HG02981 (cell line): ENCODE measurements at regions not wholly inside any gene's neighbourhood (a gene's known extent, or its start where the extent isn't known, plus 50 kb on each side); places are given as distances from the start of the nearest gene placed in this dataset.
"Not testable (repeated sequence)": the region's sequence is repeated elsewhere in the genome, so short reads cannot be mapped to it uniquely, and the experiment has no call there.

Source experiments
- ATAC-seq: cut with Tn5 transposase; IDR thresholded peaks from one replicate; pipeline ENCODE4 v1.9.1; 2021; ENCODE audit warnings: mild to moderate bottlenecking, moderate library complexity; ENCODE audit not compliant: unreplicated experiment

DNA sequence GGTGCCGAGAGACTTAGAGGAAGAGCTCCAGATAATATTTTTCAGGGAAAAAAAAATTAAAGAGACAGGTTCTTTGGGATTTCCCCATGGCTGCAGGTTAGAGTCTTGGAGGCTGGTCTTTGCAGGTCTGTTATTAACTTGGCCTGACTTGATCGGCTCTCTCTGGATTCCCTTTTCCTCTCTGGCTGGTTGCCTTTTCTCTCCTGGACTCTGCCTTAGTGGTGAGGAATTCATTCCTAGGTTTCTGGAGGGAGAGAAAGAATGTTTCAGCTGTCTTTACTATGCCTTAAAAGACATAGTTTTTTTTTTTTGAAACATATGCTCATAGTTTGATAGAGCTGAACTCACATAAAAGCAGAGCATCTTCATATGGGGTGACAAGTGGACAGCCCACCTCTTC is 336.3 kb downstream of the BMP4 start:
- no peak for ATAC-seq

DNA sequence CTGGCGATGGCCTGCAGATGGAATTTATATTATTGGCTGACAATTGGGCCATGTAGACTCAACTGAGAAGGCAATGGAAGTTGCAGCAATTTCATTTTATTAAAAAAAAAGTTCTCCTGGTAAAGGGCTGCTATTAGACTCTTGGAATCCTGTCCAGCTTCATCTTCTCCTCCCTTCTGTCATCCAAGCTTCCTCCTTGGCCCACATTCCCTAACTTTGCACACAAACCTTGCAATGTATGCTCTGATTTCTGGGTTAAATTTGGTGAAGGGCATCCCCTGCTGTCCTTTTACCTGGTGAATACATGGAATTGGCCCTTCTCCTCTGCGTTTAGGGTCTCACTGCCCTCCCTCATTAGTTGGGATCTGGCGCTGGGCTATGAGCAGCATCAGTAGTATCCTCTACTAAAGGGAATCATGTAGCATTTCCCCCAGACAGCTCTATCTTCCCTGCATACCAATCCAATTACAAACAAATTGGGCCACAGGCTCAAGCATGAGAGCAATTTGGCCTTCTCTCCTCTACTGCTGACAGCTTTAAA is 336.9 kb downstream of the BMP4 start:
- no peak for ATAC-seq

DNA sequence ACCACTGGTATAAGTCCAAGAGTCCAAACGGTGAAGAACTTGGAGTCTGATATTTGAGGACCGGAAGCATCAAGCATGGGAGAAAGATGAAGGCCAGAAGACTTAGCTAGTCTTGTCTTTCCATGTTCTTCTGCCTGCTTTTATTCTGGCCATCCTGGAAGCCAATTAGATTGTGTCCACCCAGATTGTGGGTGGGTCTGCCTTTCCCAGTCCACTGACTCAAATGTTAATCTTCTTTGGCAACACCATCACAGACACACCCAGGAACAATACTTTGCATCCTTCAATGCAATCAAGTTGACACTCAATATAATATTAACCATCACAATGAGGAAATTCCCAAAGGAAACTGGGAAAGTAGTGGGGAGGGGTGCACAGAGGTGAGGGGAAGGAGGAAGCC is 340.1 kb downstream of the BMP4 start:
- not testable (repeated sequence) for ATAC-seq

DNA sequence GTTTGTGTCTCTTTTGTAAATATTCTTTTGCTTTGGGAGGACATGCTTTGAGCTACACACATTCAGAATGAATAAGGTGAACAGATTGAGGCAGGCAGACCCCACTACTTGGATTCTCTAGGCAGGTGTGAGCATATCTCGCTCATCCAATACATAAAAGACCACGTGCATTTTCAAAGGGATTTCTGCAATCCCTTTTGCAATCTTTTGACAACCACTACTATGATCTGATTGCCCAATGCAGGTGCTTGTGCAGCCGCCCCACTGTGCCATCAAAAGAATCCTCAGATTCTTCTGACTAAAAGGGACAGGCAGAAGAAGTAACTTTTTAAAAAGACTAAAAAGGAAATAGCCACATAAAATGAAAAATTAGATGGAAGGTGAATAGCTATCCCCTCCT is 341.4 kb downstream of the BMP4 start:
- no peak for ATAC-seq

DNA sequence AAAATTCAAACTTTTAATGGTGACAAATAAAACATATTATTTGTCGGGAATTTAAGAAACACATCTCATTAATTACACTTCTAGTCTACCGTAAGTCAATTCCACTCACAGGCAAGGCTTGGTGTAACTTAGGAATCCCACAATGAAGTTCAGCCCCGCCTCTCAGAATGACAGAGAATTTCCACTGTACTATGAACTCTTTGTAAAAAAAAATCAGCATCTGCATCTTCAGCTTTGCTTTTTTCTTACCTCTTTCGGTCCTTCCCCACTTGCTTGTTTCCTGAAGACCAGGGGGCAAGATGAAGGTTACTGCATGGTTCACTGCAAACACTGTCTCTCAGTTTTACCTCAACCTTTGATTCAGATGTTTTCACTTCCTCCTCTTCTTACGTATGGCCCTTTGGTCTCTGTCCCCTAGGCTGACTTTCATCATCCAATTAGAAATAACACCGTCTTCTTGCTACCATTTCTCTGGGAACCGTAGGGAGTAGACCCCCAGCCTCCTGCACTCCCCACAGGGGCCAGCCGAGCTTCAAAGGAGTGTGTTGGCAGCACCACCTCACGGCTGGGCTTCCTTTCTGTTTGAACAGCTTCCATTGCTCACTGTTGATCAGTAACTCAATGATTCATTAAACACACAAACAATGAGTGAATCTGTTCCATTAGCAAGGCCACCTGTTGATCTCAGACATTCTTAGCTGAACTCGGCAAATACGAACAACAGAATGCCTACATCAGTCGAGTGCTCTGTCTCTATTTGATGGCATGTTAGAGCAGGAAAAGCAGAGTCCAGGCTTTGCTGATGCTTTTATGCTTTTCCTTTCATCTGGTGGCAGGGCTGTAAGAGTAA is 343.0 kb downstream of the BMP4 start:
- peak; percentile 93 for ATAC-seq

DNA sequence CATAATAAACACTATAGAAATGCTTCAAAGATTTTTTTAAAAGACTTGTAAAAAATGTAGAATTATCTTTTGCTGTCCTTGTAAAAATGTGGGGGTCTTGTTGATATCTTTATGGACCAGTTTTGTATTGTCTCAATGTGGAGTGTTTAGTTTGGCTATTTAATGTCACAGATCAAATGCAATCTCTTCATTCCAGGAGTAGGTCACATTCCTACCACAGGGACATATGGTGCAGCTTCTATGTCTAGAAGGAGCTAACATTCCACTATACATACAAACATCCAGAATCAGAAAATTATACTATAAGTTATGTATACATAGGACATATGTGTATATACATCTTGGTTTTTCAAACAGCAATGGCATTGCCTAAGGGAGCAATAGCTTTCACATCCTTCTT is 345.7 kb downstream of the BMP4 start:
- ATAC-seq: no peak

DNA sequence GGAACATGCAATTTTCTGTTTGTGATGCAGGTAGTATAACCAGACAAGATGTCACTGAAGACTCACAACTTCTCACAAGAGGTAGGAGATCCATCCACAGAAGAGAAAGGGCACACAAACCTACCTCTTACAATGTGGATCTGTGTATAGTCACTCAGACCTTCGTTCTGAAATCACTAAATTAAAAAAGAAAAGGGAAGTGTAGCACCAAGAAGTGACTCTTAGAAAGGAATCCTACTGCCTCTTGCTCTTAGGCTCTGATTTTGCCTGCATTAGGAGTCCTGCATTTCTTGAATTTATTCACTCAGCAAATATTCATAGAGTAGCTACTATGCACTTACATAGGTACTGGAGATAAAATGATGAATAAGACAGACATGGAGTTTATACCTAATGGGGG is 347.6 kb downstream of the BMP4 start:
- no peak for ATAC-seq

DNA sequence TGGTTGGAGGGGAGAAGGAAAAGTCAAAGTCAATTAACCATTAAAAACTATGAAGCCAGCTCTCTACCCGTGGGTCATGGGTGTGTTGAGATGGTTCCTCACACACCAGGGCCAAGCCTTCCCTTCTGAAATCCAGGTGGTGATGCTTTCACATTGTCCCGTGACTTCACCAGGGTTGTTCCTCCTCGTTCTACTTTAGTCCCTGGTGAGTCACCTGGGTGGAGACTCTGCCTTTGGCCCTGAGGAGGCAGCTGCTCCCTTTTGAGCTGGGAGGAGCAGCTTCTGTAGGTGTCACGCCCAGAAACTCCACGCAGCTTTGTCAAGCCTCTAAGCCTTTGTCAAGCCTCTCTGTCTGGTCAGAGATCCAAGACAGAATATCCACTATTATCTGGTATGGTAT is 348.3 kb downstream of the BMP4 start:
- ATAC-seq: no peak

DNA sequence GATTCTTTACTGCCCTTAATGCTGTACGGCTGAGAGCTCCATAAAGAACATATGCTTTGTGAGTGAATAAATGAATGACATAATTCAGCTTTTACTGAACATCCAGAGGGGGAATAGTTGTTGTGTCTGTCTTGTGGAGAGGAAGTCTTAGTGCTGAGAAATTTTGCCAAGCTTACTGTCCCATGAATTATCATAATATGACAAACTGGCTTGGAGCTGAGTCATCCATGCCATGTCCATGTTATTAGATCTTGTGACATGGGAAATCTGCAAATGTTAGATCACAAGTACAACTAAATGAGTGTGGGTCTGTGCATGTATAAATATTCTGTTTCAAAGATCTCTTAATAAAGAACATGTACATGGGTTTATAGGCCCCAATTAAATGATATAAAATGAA is 350.4 kb downstream of the BMP4 start:
- ATAC-seq: no peak

DNA sequence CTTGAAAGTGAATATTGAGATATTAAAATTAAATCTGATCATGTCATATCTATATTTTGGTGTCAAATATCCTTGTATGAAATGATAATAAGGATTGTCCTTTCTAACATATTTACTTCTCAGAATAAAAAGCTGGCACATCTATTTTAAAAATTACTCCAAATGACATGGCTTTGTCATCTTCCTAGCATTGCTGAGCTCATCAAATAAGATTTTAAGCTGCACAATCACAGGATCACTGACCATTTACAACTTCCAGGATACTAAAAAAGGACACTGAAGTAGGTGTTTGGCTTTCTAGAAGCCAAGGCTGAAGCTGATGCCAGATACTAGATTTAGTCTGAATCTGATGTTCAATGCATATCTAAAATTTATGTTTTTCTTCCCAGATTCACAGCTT is 351.1 kb downstream of the BMP4 start:
- no peak for ATAC-seq

DNA sequence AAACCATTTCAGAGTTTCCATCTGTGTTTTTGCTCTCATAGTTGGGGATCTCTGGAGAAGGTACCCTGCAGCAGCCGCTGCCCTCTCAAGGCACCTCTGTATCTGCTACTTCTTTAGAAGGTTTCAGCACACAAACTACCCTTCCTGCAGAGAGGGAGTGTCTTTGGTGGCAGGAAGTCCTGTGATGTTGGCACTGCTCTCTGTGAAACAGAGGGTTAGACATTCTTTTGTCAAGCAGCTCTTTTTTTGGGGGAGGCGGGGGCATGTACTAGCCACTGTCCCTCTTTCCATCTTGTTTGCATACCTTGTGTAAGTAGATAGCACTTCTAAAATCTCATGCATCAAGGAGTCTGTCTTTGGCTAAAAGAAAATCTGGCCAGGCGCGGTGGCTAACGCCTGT is 352.6 kb downstream of the BMP4 start:
- ATAC-seq: no peak

DNA sequence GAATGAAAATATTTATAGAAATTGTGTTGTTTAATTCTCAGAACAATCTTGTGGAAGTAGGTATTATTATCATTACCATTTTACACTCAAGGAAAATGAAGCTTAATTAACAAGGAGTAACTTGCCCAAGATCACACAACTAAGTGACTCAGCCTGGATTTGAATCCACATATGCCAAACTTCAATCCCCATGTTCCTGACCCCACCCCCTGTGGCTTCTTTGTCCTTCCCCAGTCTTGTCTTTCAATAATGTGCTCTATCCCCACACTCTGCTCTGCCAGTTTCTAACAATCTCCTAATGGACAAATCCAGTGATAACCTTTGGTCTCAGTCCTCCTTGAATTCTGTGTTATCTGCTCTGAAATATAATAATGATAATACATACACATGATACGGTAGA is 355.2 kb downstream of the BMP4 start:
- no peak for ATAC-seq

DNA sequence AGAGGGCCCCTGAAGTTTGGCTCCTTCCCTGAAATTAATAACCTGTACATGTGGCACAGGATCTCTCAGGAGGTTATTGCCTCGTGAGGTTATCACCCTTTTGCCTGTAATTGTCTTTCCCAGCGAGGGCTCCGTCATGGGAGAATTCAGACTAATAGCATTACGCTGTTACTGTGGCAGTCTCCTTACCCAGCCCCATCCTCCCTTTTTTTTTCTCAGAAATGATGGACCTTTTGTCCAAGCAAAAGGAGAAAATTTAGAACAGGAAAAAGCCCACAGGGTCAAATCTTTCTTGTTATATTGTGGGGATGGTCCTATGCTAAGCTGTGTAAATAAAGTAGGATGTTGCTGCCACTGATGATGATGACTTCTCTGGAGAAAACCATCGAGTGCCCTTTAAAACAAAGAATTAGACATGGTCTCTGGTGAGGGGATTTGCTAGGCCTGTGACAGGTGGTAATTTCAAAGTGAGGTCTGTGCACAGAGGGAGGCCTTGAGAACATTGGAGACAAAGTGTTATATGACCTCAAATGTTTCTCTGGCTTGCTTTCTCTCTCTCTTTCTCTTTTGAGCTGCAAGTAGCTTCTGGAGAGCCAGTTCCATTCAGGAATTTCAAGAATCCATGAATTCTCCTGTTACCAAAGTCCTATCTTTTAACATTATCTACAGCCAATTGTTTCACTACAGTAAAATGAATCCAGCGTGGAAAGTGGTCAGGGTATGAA is 357.2 kb downstream of the BMP4 start:
- no peak for ATAC-seq

DNA sequence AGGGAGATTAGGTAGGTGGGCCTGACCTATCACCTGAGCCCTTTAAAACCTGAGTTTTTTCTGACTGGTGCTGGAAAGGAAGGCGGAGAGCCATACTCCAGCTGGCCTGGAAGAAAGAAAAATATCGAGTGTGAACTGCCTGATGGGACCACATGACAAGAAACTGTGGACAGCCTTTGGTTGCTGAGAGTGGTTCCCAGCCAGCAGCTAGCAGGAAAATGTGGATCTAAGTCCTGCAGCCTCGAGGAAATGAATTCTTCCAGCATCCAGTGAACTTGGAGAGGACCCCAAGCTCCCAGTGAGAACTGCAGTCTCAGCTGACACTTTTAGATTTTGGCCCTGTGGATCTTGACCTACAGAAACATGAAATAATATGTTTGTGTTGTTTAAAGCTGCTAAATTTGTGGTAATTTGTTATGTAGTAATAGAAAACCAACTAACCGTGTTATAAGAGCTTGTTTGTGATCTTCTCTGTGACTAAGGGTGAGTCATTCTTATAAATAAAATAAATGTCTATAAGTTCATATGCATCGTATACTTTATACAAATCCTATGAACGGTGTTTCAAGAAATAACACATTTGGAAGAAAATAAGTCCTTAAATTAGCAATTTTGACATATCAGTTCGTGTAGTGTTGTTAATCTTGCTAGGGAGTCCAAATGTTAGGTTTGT is 359.6 kb downstream of the BMP4 start:
- ATAC-seq: no peak

DNA sequence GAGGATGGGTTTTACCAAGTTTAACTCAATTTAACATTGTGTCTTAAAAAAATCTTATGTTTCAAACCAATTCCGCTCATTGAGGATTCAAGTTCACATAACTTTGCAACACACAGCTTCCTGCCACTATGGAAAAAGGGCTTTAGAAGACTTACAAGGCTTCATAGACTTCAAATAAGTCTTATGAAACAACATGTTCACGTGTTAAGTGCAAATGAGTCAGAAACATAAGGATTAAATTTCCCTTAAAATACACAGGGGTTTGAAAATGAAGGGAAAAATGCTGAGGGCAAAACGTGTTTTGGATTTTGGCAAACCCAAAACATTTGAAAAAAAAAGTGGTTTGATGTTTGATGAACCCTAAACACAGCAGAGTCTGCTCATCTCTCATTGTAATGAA is 364.8 kb downstream of the BMP4 start:
- ATAC-seq: no peak

DNA sequence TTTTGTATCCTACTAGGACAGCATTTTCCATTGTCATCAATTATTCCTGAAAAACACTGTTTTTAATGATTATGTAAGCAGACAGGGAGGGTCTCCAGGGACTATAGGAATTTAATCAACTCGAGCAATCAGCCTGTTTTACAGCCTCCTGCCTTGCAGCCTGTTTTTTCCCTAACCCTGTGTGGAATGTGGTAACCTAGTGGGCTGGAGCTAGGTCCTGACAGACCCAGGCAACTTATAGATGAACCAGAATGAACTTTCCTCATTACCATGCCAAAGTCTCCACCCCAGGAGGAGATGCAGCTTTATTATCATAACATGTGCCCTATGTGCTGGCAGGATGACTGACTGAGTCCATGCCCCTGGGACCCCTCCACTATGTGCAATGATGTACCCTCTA is 375.1 kb downstream of the BMP4 start:
- ATAC-seq: no peak

DNA sequence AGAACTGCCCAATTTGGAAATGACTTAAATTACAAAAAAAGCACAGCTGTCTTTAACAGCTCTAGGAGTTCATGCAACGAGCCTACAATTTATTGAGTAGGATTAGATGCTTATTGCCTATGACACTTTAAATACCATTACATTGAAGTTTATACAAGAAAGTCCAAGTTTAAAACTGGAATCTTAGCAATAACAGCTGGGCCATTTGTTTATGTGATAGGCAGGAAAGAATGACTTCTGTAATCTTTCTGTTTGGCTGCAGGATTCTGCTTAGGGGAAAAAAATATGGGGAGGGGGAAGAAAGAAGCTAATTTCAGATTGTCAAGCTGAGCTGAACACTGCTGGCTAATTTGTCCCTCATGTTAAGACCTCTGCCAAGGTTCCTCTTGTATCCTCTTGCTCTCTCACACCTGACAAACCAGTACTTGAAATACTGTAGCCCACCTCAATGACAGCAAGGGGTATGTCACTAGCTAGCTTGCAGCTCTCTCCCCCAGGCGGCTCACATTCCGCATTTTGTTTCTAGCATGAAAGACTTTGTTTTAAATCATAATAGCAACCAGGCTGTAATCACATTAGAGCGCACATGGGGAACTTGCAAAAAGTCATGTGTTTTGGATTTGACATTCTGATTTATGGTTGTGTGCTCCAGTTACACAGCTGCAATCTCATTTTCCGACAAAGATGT is 384.8 kb downstream of the BMP4 start:
- ATAC-seq: no peak

DNA sequence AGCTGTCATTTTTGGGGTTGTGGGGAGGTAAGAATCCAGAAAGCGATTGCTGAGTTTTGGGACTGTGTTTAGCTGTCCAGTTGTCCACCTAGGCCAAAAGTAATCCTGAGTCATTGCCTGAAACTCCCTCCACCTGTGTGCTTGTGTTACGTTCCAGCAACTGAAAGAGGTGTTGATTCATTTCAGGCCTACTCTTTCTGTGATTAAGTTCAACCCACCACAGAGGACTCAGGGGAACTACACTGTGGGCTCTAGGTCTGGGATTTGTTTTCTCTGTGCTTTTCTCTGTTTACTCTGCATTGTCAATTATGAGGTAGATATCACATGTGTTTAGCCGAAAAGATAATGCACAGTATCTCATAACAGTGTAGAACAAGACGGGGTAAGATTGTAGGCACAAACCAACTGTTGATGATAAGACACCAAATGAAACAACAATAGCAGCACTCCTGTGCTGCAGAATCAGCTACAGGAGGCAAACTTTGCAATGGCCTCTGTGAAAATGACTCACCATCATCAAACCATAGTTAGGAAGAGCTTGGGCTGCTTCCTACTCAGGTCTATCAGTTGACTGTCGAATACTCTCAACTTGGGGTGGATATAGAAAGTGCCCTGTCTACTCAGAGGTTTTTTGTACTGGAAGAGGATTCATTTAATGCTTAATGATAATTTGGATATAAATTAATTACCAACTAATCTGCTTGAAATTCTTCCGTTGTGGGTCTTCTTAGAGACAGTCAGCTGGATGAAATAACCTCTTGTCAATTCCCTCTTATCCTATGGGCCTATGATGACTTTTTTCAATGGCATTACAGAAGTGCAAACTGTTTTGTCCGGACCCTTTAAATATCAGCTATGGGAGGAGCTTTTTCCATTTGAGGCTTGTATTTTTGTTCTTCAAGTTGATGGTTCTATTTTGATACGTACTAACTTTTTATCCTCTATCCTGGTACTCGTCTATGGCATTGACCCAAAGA is 385.9 kb downstream of the BMP4 start:
- ATAC-seq: peak; percentile 93

DNA sequence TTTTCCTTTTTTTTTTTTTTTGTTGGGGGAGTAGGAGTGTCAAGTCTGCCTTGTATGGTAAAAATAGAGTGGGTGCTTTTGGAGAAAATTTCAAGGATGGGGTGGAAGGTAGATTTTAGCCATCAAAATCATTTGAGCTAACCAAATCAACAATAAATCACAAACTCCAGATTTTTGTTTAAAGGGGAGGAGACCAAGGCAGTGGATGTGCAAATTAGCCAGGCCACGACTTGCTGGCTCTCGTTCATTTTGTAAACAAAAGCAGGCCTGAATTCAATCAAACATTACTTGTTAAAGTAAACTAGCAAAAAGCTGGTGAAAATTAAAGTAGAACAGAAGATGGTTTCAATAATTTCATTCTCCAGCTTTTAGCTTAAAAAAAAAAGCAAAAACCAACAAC is 387.2 kb downstream of the BMP4 start:
- no peak for ATAC-seq

DNA sequence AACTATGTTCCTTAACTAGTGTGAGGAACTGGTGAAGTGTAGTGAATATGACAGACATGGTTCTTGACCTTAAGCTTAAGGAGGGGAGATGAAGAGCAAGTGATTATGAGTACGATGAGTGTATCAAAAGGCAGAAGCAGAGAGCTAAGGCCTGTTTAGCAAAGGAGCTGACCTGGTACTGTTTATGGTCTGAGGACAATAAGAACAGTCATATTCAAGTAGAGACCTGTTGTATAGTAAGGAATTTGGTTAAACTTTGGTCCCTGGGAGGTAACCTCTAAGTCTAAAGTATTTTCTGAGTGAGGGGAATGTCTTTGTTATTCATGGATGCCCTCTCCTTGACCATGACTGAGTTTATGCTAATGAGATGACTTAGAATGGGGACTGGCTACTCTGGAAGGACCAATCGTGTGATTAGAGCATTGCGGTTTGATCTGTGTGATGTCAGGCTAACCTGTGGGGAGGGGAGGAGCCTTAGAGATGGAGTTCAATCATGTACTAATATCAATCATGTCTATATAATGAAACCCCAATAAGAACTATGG is 389.3 kb downstream of the BMP4 start:
- no peak for ATAC-seq
